ENCODE measurements at regions not wholly inside any gene's neighbourhood (a gene's known extent, or its start where the extent isn't known, plus 50 kb on each side); places are given as distances from the start of the nearest gene placed in this dataset.

DNA sequence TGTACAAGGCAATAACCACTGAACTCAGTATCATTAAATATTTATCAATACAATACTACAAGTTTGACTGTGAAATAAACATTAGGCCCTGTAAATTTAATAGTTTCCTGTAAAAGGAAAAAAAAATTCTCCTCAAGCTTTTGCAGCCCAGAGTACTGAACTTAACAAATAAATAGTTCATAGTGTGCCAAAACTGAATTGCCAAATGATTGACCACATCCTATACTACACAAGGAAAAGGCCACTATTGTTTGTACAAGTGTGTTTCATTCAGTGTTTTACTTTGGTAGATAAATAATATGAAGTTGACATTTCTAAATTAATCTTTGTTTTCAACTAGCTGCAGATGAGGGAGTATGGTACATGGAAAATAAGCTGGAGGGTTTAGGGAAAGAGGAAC, 379.6 kb downstream of the FLRT2 start:
- no peaks in the 10 kb centered on the region for H3K79me2 ChIP-seq (ENCODE audit: insufficient read depth, low read length)
- H4K20me1 ChIP-seq (ENCODE audit: insufficient read depth, low read length): no peaks in the 10 kb centered on the region

DNA sequence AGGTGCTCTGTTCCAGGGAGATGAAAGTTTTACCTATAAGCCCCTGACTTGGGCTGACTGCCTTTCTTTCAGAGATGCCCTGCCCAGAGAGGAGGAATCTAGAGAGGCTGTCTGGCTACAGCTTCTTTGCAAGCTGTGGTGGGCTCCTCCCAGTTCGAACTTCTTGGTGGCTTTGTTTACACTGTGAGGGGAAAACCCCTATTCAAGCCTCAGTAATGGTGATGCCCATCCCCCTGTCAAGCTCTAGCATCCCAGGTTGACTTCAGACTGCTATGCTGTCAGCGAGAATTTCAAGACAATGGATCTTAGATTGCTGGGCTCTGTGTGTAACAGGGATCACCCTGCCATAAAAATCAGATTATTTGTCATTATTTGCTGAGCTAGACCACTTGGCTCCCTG, 377.6 kb downstream of the FLRT2 start:
- H3K79me2 ChIP-seq (ENCODE audit: insufficient read depth, low read length): no peaks in the 10 kb centered on the region
- H3K27me3 ChIP-seq (ENCODE audit: insufficient read depth, low read length, poor library complexity): no peaks in the 10 kb centered on the region
- H4K20me1 ChIP-seq (ENCODE audit: insufficient read depth, low read length): no peaks in the 10 kb centered on the region
- no peak overlapping the region for H3K4me3 ChIP-seq (ENCODE audit: low read depth in 1 of 2, low read length in 2 of 2)
- no peak overlapping the region for H3K9ac ChIP-seq (ENCODE audit: low read depth, low read length)
- H3K9me3 ChIP-seq (ENCODE audit: insufficient read depth, low read length, severe bottlenecking): no peaks in the 10 kb centered on the region
- H3K36me3 ChIP-seq (ENCODE audit: insufficient read depth, low read length): no peaks in the 10 kb centered on the region
- no peak overlapping the region for H3K4me2 ChIP-seq (ENCODE audit: insufficient read depth, low read length)
- H2AFZ ChIP-seq (ENCODE audit: low read depth, low read length): no peak overlapping the region
- H3K27ac ChIP-seq (ENCODE audit: low read length): no peak overlapping the region
- ATAC-seq (ENCODE audit: insufficient read depth, low read depth): peak; percentile 33; the same call in 1 of the 3 replicates
- H3K4me1 ChIP-seq (ENCODE audit: insufficient read depth, low read length): peaks cover 7% of the 10 kb centered on the region
- TF ChIP-seq, protein P1, sequence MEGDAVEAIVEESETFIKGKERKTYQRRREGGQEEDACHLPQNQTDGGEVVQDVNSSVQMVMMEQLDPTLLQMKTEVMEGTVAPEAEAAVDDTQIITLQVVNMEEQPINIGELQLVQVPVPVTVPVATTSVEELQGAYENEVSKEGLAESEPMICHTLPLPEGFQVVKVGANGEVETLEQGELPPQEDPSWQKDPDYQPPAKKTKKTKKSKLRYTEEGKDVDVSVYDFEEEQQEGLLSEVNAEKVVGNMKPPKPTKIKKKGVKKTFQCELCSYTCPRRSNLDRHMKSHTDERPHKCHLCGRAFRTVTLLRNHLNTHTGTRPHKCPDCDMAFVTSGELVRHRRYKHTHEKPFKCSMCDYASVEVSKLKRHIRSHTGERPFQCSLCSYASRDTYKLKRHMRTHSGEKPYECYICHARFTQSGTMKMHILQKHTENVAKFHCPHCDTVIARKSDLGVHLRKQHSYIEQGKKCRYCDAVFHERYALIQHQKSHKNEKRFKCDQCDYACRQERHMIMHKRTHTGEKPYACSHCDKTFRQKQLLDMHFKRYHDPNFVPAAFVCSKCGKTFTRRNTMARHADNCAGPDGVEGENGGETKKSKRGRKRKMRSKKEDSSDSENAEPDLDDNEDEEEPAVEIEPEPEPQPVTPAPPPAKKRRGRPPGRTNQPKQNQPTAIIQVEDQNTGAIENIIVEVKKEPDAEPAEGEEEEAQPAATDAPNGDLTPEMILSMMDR (IDR thresholded peaks at IDR 0.05; ENCODE audit: borderline replicate concordance, extremely low read depth, low read length, poor library complexity, severe bottlenecking): no peak
- TF ChIP-seq EZH2 (IDR thresholded peaks at IDR 0.05; ENCODE audit: borderline replicate concordance, low read depth, low read length, severe bottlenecking): no peak
- no peak for DNase-seq

More for the DNA sequence above, 379.6 kb downstream of the FLRT2 start:
- H2AFZ ChIP-seq (ENCODE audit: low read depth, low read length): no peak overlapping the region
- no peak overlapping the region for H3K4me2 ChIP-seq (ENCODE audit: insufficient read depth, low read length)
- no peaks in the 10 kb centered on the region for H3K36me3 ChIP-seq (ENCODE audit: insufficient read depth, low read length)
- no peak overlapping the region for H3K4me3 ChIP-seq (ENCODE audit: low read depth in 1 of 2, low read length in 2 of 2)
- TF ChIP-seq EZH2 (IDR thresholded peaks at IDR 0.05; ENCODE audit: borderline replicate concordance, low read depth, low read length, severe bottlenecking): no peak
- TF ChIP-seq, protein P1 (IDR thresholded peaks at IDR 0.05; ENCODE audit: borderline replicate concordance, extremely low read depth, low read length, poor library complexity, severe bottlenecking): no peak
- H3K4me1 ChIP-seq (ENCODE audit: insufficient read depth, low read length): peaks cover 3% of the 10 kb centered on the region; the same call in 1 of the 2 replicates
- no peaks in the 10 kb centered on the region for H3K9me3 ChIP-seq (ENCODE audit: insufficient read depth, low read length, severe bottlenecking)
- no peaks in the 10 kb centered on the region for H3K27me3 ChIP-seq (ENCODE audit: insufficient read depth, low read length, poor library complexity)
- DNase-seq: no peak
- no peak for ATAC-seq (ENCODE audit: insufficient read depth, low read depth)
- H3K27ac ChIP-seq (ENCODE audit: low read length): no peak overlapping the region
- no peak overlapping the region for H3K9ac ChIP-seq (ENCODE audit: low read depth, low read length)

DNA sequence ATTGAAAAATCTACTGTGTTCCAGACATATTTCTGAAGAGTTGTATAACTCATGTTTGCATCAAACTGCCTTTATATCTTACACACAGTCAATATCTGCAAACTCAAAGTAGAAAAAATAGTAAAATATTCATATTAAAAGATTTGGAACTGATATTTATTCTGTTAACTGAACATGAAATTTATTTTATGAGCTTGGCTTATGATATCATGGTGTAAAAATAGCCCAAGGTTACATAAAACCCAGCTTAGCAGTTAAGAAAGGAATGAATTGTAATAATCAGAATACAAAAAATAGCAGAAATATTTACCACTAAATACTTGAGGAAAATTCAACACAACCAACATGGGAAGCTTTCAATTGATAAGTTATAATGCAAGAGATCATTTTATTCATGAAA, 367.9 kb downstream of the FLRT2 start:
- Histone ChIP-seq H3K79me2 (ENCODE audit: insufficient read depth, low read length) (no peaks in the 10 kb centered on the region), H3K9ac (ENCODE audit: low read depth, low read length) (no peak overlapping the region), H3K4me2 (ENCODE audit: insufficient read depth, low read length) (no peak overlapping the region), H3K27ac (ENCODE audit: low read length) (no peak overlapping the region), H3K4me3 (ENCODE audit: low read depth in 1 of 2, low read length in 2 of 2) (no peak overlapping the region), H4K20me1 (ENCODE audit: insufficient read depth, low read length) (no peaks in the 10 kb centered on the region), H2AFZ (ENCODE audit: low read depth, low read length) (no peak overlapping the region), H3K4me1 (ENCODE audit: insufficient read depth, low read length) (peaks cover 13% of the 10 kb centered on the region), H3K9me3 (ENCODE audit: insufficient read depth, low read length, severe bottlenecking) (no peaks in the 10 kb centered on the region), H3K36me3 (ENCODE audit: insufficient read depth, low read length) (no peaks in the 10 kb centered on the region), H3K27me3 (ENCODE audit: insufficient read depth, low read length, poor library complexity) (no peaks in the 10 kb centered on the region)
- TF ChIP-seq, protein P1 (IDR thresholded peaks at IDR 0.05; ENCODE audit: borderline replicate concordance, extremely low read depth, low read length, poor library complexity, severe bottlenecking): no peak
- TF ChIP-seq EZH2 (IDR thresholded peaks at IDR 0.05; ENCODE audit: borderline replicate concordance, low read depth, low read length, severe bottlenecking): no peak
- DNase-seq: no peak
- ATAC-seq (ENCODE audit: insufficient read depth, low read depth): no peak

DNA sequence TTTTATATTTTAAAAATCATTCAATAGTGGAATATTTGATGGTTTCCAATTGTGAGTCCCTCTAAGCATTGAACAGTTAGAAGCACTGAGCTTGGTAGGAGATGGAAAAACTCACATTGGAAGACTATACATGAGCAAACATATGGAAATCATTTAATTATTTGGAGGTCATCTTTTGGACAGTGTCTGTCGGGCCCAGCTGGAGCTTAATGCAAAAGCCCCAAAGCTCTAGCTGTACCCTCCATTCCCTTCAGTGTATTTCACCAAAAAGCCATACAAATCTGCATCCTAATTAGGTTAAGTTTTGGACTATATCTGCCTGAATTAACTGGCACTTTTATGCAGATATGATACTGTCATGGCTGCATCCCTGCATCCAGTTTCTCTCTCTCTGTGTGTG, 365.7 kb downstream of the FLRT2 start:
- TF ChIP-seq, protein P1 (IDR thresholded peaks at IDR 0.05; ENCODE audit: borderline replicate concordance, extremely low read depth, low read length, poor library complexity, severe bottlenecking): no peak
- TF ChIP-seq EZH2 (IDR thresholded peaks at IDR 0.05; ENCODE audit: borderline replicate concordance, low read depth, low read length, severe bottlenecking): no peak
- no peak overlapping the region for H3K4me3 ChIP-seq (ENCODE audit: low read depth in 1 of 2, low read length in 2 of 2)
- no peak overlapping the region for H3K4me2 ChIP-seq (ENCODE audit: insufficient read depth, low read length)
- no peaks in the 10 kb centered on the region for H3K36me3 ChIP-seq (ENCODE audit: insufficient read depth, low read length)
- no peak for DNase-seq
- ATAC-seq (ENCODE audit: insufficient read depth, low read depth): no peak
- H4K20me1 ChIP-seq (ENCODE audit: insufficient read depth, low read length): no peaks in the 10 kb centered on the region
- H3K27ac ChIP-seq (ENCODE audit: low read length): no peak overlapping the region
- no peaks in the 10 kb centered on the region for H3K79me2 ChIP-seq (ENCODE audit: insufficient read depth, low read length)
- no peak overlapping the region for H2AFZ ChIP-seq (ENCODE audit: low read depth, low read length)
- H3K9me3 ChIP-seq (ENCODE audit: insufficient read depth, low read length, severe bottlenecking): no peaks in the 10 kb centered on the region
- H3K4me1 ChIP-seq (ENCODE audit: insufficient read depth, low read length): peaks cover 7% of the 10 kb centered on the region; the same call in 1 of the 2 replicates
- H3K9ac ChIP-seq (ENCODE audit: low read depth, low read length): no peak overlapping the region
- H3K27me3 ChIP-seq (ENCODE audit: insufficient read depth, low read length, poor library complexity): no peaks in the 10 kb centered on the region
